ENCODE measurements at regions not wholly inside any gene's neighbourhood (a gene's known extent, or its start where the extent isn't known, plus 50 kb on each side); places are given as distances from the start of the nearest gene placed in this dataset.

DNA sequence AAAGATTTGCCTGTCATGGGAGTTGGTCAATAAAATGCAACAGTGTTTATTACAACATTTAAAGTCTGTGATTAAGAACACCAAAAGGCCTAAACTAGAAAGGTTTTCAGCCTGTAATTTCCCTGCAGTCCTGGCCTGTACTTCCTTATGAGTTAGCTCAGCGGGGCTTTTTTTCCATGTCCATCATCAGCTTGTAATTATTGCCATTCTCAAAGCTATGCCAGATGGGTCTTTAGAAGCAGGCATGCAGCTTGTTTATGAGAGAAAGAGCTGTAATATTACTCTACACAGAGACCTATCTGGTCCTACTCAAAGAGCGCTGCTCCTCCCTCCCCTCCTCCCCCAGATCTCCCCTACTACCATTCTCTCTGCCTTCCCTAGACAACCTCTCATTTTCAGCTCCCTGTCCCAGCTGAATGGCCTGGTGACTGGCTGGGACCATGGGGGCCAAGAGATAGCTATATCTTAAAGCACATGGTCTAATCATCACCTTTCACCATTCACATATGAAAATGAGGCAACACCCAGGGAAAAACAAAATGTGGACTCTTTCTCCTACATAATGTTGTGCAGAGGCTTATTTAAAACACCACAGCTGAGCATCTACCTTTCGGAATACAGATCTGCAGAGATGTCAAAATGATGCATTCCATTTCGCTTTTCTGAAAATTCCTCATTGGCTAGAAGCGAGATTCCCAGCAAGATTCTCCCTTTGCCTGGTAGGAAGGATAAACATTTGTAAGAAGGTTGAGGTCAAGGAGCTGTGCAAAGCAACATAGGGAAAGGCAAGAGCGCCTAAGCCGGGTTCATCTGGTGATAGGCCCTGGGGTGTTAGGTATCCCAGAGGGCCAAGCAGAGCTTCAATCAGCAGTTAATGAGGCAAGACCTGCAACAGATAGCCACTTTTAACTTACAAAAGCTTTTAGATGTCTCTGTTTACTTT is 209.7 kb upstream of the CDKN3 start:
- TF ChIP-seq, protein P1, sequence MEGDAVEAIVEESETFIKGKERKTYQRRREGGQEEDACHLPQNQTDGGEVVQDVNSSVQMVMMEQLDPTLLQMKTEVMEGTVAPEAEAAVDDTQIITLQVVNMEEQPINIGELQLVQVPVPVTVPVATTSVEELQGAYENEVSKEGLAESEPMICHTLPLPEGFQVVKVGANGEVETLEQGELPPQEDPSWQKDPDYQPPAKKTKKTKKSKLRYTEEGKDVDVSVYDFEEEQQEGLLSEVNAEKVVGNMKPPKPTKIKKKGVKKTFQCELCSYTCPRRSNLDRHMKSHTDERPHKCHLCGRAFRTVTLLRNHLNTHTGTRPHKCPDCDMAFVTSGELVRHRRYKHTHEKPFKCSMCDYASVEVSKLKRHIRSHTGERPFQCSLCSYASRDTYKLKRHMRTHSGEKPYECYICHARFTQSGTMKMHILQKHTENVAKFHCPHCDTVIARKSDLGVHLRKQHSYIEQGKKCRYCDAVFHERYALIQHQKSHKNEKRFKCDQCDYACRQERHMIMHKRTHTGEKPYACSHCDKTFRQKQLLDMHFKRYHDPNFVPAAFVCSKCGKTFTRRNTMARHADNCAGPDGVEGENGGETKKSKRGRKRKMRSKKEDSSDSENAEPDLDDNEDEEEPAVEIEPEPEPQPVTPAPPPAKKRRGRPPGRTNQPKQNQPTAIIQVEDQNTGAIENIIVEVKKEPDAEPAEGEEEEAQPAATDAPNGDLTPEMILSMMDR (IDR thresholded peaks at IDR 0.05; ENCODE audit: control insufficient read depth, extremely low read depth, insufficient read depth): no peak
- DNase-seq (ENCODE audit: low read depth): no peak

DNA sequence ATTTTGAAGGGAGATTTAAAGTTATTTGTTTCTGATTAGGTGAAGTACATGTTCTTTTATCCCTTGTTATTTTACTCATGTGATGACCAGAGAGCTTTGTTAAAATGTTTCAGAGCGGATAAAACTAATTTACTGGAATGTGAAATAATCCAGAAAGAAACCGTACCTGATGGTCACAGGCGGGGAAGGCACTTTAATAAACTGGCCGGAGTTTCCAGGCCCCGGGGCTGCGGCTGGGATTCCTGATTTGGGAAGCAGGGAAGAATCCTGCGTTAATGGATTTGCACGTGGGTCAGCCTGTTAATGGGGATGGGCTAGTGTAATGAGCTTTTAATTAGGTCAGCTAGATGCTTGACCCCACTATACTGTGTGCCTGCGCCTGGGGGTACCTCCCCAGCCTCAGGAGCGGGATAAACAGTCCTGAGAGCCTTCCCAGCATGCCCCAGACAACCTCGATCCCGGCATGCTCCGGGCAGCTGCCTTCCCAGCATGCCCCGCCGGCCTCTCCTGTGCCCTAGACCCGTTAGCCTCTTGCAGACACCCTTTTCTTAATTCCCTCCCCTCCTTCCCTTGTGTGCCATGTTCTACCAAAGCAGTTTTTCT is 208.6 kb upstream of the CDKN3 start:
- DNase-seq (ENCODE audit: low read depth): no peak
- H3K4me3 ChIP-seq (ENCODE audit: low read depth, low read length): no peak overlapping the region
- TF ChIP-seq, protein P1 (IDR thresholded peaks at IDR 0.05; ENCODE audit: control insufficient read depth, extremely low read depth, insufficient read depth): no peak

More for the DNA sequence above, 209.7 kb upstream of the CDKN3 start:
- H3K4me3 ChIP-seq (ENCODE audit: low read depth, low read length): no peak overlapping the region

DNA sequence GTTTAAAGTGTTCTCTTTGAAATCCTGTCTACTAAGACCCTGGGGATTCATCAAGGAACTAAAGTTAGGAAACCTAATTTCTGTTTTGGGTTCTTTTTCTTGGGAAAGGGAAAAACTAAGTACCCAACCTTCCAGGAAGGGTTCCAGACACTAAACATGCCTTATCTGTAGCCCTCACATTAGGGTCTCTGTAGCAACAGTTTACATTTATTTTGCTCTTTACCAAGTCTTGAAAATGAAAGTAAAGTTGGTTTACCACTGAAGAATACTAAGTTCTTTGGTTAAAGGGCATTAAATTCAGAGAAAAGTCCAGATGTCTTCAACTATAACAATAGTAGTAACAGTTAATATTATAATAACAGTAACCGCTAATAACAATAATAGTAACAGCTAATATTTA is 207.5 kb upstream of the CDKN3 start:
- TF ChIP-seq, protein P1 (IDR thresholded peaks at IDR 0.05; ENCODE audit: control insufficient read depth, extremely low read depth, insufficient read depth): no peak
- H3K4me3 ChIP-seq (ENCODE audit: low read depth, low read length): no peak overlapping the region

DNA sequence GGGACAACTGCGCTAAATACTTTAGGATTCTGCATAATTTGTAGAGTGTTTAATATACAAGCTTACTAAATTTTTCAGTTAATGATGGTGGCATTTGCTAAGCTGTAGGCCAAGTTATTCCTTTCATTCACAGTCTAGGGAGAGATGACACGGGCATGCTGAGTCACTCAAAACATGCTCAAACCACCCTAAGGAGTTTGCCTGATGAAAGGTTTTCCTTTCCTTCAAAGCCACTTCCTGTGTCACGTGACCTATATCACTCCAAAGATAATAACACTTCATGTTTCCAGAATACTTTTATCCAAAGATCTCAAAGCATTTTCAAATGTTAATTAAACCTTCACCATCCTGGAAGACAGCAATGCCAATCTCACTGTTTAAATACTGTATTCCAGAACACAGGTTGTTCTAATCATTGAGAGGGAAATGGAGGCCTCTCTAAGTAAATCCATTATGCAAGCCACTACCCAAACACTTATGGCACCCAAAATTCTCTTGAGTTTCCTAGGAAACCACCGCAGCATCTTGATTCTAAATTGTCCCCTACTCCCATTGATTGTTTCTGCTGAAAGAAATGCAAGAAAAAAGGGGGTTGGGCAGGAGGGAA is 207.0 kb upstream of the CDKN3 start:
- H3K4me3 ChIP-seq (ENCODE audit: low read depth, low read length): no peak overlapping the region
- TF ChIP-seq, protein P1 (IDR thresholded peaks at IDR 0.05; ENCODE audit: control insufficient read depth, extremely low read depth, insufficient read depth): no peak

More for the DNA sequence above, 207.5 kb upstream of the CDKN3 start:
- DNase-seq (ENCODE audit: low read depth): no peak

DNA sequence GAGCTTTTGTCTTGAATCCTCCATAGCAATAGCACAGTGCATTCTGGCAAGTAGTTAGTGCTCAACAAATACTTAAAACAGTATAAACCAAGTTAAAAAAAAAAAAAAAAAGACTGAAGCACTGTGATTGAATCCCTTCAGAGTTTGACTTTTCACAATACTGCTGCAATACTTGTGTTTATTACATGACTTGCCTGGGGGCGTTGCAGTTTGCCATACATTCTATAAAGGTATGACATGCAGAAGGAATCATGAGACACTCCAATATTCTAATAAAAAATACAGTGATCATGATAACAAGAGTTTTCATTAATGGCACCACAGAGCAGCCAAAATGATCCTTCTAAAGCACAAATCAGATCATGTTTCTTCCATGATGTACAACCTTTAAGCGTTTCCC is 205.0 kb upstream of the CDKN3 start:
- TF ChIP-seq, protein P1 (IDR thresholded peaks at IDR 0.05; ENCODE audit: control insufficient read depth, extremely low read depth, insufficient read depth): no peak
- DNase-seq (ENCODE audit: low read depth): no peak
- H3K4me3 ChIP-seq (ENCODE audit: low read depth, low read length): no peak overlapping the region

More for the DNA sequence above, 207.0 kb upstream of the CDKN3 start:
- DNase-seq (ENCODE audit: low read depth): no peak

DNA sequence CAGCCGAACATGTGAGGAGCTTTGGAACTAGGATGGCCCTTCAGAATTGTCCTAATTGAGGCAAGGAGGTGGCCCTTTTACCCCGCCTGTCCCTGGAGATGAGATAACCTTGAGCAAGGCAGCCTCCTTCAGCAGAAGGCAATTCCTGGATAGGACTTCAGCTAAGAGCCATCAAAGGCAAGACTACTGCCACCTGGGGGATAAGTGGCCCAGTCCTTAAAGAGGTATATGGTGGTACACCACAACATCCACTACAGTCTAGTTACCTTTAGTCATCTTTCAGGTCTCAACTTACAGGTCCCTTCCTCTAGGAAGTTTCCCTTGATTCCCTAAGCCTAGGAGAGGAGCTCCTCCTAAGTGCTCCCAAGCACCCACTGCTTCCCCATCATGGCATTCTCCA is 204.2 kb upstream of the CDKN3 start:
- no peak for DNase-seq (ENCODE audit: low read depth)
- H3K4me3 ChIP-seq (ENCODE audit: low read depth, low read length): no peak overlapping the region
- TF ChIP-seq, protein P1 (IDR thresholded peaks at IDR 0.05; ENCODE audit: control insufficient read depth, extremely low read depth, insufficient read depth): no peak
